Fibroblast of villous mesenchyme (primary cell): ENCODE measurements at regions not wholly inside any gene's neighbourhood (a gene's known extent, or its start where the extent isn't known, plus 50 kb on each side); places are given as distances from the start of the nearest gene placed in this dataset.

Experiments used
- DNase-seq: peaks from one replicate; pipeline ENCODE4 v3.0.0-alpha.2; 2010; ENCODE audit warnings: low read depth
- H3K4me3 ChIP-seq: 2 replicates; pipeline ENCODE4 v1.5.1; 2011; ENCODE audit warnings: low read depth, mild to moderate bottlenecking, low read length
- CTCF ChIP-seq: IDR thresholded peaks from 2 replicates; pipeline ENCODE4 v1.5.1; 2012; ENCODE audit warnings: low read depth, mild to moderate bottlenecking, low read length; ENCODE audit not compliant: insufficient read depth

- DNase-seq = no peak
- no peak for TF ChIP-seq CTCF
- no peak overlapping the region for H3K4me3 ChIP-seq
These were observed 361.4 kb downstream of the CXCL12 start for GRCh38 chr10:44023517-44023916.

GRCh38 chr10:44022203-44022602, 362.7 kb downstream of the CXCL12 start:
- no peak overlapping the region for H3K4me3 ChIP-seq
- TF ChIP-seq CTCF = no peak
- no peak for DNase-seq

DNA sequence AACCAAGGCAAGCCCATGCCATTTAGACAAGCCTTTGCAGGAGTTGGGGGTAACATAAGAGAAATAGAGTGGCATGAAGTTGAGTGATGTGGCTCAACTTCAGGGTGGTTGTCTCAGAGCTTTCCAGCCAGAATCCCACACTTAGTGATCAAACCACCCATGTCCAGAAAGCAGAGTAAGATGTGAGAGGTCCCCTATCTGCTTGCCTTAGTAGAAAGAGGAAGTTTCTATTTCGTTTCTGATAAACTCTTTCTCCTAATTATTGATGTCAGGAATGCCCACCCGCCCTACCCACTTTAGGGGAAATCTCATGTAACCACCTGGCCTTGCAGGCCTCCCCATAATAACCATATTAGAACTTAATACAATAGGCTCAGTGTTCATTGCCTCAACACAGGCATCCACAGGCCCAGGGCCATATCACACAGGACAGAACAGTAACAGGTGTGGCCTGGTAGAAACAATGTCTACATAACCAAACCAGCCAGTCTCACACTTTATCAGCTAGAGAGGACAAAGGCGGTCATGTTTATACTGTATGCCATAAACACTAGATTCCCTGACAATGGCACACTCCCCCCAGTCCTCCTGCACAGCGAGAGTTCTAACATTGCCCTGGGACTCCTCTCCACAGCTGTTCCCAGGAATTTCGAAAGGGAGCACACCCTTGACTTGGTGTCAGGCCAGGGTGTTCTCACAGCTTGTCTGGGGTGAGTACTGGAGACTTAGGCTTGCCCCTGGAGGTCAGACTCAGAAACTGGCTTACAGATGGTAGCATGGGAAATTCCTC, 364.4 kb downstream of the CXCL12 start:
- no peak overlapping the region for H3K4me3 ChIP-seq
- no peak for DNase-seq
- TF ChIP-seq CTCF = no peak

DNA sequence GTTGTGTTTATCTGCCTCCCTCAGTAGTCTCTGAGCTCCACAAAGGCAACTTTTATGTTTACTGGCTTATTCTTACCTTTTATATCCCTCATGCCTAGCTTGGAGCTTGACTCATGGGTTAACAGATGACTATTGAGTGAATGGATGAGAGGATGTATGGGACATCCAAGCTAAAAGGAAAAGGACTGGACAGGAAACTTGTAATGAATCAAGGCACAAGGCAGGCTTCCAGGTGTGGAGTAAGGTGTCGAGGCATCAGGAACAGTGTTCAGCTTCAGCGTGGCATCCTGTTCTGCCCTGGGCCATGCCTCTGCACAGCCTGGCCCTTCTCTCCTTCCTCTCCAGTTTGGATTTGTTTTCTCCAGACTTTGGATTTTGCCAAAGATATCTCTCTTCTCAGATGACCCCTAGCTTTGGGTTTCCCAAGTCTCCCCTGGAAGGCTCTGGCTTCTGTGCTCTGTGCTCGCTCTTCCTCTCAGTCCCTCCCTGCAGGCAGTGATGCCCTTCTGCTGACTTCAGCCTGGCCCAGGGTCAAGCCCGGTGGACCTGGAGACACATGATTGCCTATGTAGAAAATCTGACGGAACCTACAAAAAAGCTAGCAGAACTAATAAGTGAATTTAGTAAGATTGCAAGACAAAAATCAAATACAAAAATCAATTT, 367.3 kb downstream of the CXCL12 start:
- no peak for TF ChIP-seq CTCF
- no peak for DNase-seq
- H3K4me3 ChIP-seq = no peak overlapping the region

GRCh38 chr10:44016589-44017482, 368.1 kb downstream of the CXCL12 start:
- TF ChIP-seq CTCF = no peak
- H3K4me3 ChIP-seq = no peak overlapping the region
- peak; percentile 26 for DNase-seq

GRCh38 chr10:44015702-44016500, 367.2 kb upstream of the ZNF32 start:
- no peak for DNase-seq
- no peak overlapping the region for H3K4me3 ChIP-seq
- no peak for TF ChIP-seq CTCF
